CD4-positive, alpha-beta T cell treated with Interferon alpha-2 for 1 hour (primary cell): ENCODE measurements at regions not wholly inside any gene's neighbourhood (a gene's known extent, or its start where the extent isn't known, plus 50 kb on each side); places are given as distances from the start of the nearest gene placed in this dataset.

Experiments used
- DNase-seq, 2 donors: peaks; one replicate each; pipeline ENCODE4 v3.0.0-alpha.2; 2020 to 2022

DNA sequence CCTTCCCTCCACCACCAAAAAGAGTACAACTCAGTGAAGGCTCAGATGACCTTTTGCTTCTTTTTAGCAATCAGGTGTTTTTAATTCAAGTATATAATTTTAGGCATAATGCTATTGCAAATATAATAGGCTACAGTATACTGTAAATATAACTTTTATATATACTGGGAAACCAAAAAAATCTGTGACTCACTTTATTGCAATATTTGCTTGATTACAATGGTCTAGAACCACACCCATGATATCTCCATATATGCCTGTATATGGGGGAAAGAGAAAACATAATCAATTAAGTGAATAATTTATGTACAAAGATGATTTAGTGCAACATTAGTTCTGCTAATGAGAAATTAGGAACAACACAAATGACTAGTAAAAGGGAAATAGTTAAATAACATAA, 134.3 kb downstream of the TLE3 start:
- DNase-seq, result no peak

DNA sequence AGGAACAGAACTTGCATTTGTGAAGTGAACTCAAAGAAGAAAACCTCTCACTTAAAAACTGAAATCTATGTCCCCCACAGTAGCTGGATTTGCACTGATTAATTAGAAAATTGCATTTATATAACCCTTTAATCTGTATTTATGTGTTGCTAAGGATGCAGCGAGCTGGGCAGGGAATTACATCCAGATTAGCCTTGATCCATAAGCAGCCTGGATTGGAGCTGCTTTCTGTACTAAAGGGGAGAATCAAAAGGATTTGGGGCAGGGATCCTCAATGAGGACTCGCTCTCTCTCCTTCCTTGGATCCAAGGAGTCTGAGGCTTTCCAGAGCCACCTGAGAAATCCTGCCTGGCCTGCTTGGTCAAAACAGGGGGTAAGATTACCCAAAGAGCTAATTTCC, 125.9 kb downstream of the TLE3 start:
- DNase-seq, result no peak

DNA sequence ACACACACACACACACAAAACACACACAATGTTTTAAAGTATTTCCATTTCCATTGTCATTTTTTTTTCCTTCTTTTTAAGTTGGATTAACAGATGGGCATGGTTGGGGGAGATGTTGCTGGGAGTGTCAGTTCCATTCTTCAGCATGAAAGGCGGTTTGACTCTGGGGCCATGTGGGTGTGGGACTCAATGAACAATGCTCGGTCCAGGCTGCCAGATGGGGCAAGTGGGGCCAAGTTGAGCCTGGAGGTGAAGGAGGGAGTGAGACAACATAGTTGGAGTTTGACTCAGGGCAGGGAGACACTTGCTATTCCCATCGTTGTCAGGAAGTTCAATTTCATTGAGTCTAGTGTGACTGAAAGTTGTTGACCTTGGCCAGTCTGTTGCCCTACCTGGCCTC, 125.3 kb downstream of the TLE3 start:
- DNase-seq, result no peak

GRCh38 chr15:69973102-69973714, 124.5 kb downstream of the TLE3 start:
- DNase-seq, result peak in 1 of 2 donors; percentile 9

- no peak for DNase-seq
These were observed 123.8 kb downstream of the TLE3 start for GRCh38 chr15:69973880-69974279.

- DNase-seq, result no peak
These were observed 123.4 kb downstream of the TLE3 start for GRCh38 chr15:69974321-69974720.

- DNase-seq, result peak in 1 of 2 donors; percentile 41
These were observed 121.2 kb downstream of the TLE3 start for GRCh38 chr15:69976366-69976994.

GRCh38 chr15:69978603-69979002, 119.1 kb downstream of the TLE3 start:
- DNase-seq, result no peak

GRCh38 chr15:69979262-69979661, 118.5 kb downstream of the TLE3 start:
- DNase-seq, result no peak

DNA sequence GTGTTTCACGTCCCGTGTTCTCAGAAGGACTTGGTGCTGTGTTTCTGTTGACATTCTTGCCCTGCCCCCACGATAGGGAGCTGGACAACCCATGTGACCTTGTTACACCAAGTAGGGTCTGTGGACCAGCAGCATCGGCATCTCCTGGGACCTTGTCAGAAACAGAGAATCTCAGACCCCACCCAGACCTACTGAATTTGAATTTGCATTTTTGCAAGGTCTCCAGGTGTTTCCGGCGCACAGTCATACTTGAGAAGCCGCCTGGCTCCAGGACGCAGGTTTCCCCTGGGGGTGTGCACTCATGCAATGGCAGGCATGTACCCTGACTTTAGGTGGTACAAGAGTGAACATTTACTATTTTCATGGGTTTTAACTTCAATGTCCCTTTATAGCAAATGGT, 117.9 kb downstream of the TLE3 start:
- DNase-seq, result peak in 1 of 2 donors; percentile 71

DNA sequence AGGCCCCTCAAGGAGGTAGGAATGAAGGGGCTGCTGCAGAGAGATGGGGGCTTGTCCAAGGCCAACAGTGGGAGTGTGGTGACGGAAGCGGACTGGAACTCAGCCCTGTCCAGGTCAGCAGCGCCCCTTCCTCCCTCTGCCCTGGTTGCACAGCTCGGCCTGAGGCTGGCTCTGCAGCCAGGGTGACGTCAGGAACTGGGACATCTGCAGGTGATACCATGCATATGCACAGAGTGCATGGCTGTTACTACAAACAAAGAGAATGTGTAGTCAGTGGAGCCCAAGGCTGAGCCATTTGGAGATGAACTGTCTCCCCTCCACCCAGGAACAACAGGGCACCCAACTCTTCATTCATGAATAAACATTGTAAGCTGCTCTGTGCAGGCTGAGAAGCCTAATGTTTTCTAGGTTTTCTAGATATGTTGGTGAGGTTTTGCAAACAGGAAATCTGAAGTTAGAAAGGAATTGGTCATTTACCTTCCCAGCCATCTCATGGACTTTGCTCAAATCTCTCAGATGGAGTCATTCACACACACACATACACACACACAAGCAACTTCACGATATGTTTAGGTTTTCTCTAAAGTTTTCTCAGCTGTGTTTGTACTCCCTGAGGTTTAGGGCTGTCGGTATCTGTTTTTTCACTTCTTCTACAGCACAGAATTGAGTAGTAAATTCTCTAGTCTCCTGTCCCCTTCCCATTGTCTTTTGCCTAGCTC, 117.2 kb downstream of the TLE3 start:
- DNase-seq, result no peak

DNA sequence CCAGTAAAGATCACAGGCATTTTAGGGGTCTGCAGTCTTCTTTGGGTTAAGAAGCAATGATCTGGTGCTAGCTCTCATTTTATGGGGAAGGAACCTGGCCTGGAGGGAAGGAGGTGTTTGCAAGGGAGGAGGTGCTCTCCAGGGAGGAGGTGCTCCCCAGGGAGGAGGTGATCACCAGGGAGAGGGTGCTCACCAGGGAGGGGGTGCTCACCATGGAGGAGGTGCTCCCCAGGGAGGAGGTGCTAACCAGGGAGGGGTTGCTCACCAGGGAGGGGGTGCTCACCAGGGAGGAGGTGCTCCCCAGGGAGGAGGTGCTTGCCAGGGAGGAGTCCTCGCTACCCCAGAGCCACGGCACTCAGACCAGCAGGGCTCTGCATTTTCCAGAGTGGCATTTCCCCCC, 115.7 kb downstream of the TLE3 start:
- DNase-seq, result no peak

DNA sequence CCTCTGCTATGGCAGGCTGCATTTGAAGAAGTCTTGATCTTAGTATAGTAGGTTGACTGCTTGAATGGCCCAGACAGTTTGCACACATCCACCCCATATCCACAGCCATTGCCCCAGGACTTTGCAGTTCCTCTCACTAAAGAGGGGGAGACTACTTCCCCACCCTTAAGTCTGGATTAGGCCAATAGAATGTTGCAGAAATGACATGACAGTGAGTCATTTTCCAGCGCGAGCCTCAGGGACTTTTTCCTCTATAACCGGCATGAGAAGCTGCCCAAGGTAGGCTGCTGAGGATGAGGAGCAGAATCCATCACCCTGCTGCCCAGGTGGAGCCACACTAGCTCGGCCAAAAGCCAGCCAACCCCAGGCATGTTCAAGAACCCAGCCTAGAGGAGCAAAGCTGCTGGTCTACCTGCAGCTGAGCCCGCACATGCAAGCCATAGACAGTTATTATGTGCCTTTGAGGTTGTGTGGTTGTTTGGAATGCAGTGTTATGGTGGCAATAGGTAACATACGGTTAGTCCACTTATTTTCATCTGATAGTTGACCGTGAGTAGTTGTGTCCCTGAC, 113.9 kb downstream of the TLE3 start:
- no peak for DNase-seq

DNA sequence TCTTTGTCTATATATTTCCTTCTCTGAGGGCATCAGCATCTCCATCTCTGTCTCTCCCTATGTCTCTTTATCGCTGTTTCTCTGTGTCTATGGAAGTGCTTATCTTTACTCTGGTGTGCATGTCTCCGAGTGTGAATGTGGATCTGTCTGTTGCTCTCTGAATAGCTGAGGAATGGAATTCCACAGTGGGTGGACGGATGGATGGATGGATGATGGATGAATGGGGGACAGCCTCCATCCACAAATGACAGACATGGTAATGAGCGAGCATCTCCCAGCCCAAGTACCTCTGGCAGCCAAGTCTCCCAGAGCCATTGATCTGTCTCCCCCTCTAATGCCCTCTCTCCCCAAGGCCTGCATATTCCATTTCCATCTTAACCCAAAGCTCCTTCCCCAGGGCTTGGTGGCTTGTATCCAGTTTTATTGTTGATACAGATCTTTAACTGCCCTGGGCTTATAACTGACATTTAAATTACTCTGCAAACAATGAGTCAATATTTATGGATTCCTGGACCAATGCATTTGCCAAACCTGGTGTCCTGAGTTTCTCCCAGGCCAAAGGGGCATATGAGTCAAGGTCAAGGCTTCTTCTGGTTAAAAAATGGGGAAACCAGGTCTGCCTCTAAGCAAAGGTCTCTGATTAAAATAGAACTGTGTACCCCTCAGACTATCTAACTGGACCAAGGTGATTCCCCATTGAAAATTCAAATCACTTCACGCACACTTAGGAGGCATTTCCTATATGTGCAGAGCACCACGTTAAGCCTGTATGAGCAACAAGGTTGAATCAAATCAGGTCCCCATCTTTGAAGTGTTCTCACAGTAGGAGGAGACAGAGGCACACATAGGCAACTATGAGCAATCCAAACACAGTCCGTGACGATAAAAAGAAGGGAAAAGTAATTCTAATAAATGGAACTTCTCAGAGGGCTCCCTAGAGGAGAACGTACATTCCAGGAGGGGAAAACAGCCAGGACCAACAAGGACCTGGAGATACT, 109.9 kb downstream of the TLE3 start:
- no peak for DNase-seq

DNA sequence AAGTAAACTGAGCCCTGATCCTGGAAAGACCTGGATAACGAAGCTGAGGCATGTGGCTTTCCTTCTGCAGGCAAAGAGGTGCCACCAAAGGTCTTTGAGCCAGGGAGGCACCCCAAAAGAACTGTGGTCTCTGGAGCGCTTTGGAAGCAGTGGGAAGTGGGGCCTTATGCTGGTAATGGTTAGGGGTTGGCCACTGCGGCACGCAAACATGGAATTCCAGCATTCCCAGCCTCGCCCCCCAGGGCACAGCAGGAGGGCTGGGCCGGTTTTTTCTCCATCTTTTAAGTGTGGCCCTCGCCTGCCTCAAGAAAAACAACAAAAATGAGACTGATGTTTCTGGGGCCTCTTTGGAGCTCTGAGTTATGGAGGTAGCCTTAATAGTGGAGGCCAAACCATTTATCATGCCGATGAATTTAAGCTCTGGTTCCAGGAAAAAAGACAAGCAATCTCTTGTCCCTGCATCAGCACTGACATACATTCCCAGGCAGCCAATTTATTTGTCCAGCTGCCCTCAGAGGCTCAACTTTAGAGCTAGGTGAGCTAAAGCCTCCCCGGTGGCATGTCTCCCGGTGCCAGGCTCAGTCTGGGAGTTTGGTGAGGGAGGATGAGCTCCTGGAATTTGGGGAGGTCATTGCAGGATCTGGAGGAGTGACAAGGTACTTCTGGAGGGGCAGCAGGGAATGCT, 109.0 kb downstream of the TLE3 start:
- no peak for DNase-seq

GRCh38 chr15:69990566-69991421, 106.9 kb downstream of the TLE3 start:
- DNase-seq, result no peak

DNA sequence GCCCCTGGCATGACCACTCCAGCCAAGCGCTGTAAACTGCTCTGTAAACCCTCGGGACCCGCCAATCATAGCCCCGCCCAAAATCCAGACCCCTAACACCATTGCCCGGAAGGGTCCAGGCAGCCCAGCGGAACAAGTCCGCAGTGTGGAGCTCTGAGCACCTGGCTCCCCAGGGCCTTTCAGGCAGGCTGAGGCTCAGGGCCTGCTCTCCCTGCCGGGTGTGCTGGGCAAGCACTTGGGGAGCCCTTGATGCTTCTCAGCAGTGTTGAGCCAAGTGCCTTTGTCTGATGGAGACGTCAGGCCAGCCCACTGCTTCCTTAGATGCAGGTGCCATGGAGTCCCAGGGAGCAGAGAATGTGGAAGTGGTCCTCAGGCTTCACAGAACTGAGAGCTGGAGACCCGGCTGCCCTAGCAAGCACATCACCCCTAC, 106.2 kb downstream of the TLE3 start:
- DNase-seq, result no peak

DNA sequence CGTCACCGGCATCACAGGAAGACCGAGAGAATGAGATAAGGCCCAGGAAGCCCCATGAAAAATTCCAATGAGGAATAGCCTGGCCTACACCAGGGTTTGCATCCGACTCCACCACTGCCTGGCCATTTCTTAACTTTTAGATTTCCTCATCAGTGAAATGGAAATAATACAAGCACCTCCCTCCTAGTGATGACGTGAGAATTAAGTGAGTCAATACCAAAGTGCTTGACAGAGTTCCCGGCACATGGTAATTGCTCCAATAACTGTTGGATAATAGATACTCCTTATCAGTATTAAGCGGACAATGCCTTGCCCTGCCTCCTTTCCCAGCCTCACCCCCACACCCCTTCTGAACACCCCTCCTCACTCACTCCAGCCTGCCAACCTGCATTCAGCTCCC, 105.4 kb downstream of the TLE3 start:
- no peak for DNase-seq

GRCh38 chr15:69994429-69995205, 103.1 kb downstream of the TLE3 start:
- DNase-seq, result no peak
